ENCODE measurements at regions not wholly inside any gene's neighbourhood (a gene's known extent, or its start where the extent isn't known, plus 50 kb on each side); places are given as distances from the start of the nearest gene placed in this dataset.

- no peak for TF ChIP-seq CTCF (IDR thresholded peaks at IDR 0.05; ENCODE audit: borderline replicate concordance, control extremely low read depth, extremely low read depth, insufficient read depth, missing control alignments)
- DNase-seq (ENCODE audit: low spot score): no peak
- in situ Hi-C loops (cut with MboI; ENCODE audit: low sequenced_read_pairs, unreplicated experiment): no loop called here
Measured at GRCh38 chr2:12243381-12243780, 473.4 kb upstream of the TRIB2 start.

DNA sequence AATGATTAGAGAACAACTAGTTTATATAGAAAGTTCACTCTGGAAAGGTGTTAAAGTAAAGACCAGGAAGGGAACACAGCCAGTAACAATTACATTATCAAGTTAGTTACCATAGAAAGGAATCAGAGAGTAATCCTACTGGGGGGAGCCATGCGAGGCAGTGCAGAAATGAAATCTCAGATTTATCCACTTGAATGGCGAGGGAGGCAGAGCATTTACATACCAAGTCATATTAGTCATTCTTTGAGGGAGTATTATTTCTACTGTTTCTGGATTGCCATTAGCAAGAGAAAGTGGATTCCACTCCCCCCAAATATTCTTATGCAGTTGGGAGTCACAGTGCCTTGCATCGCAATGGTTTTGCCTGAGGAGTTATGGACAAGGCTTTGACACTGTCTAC, 472.7 kb upstream of the TRIB2 start:
- TF ChIP-seq CTCF (IDR thresholded peaks at IDR 0.05; ENCODE audit: borderline replicate concordance, control extremely low read depth, extremely low read depth, insufficient read depth, missing control alignments): no peak
- DNase-seq (ENCODE audit: low spot score): no peak

GRCh38 chr2:12251121-12251520, 465.6 kb upstream of the TRIB2 start:
- TF ChIP-seq CTCF (IDR thresholded peaks at IDR 0.05; ENCODE audit: borderline replicate concordance, control extremely low read depth, extremely low read depth, insufficient read depth, missing control alignments): no peak
- in situ Hi-C loops (cut with MboI; ENCODE audit: low sequenced_read_pairs, unreplicated experiment): no loop called here
- no peak for DNase-seq (ENCODE audit: low spot score)

More for the DNA sequence above, 472.7 kb upstream of the TRIB2 start:
- in situ Hi-C loops (cut with MboI; ENCODE audit: low sequenced_read_pairs, unreplicated experiment): no loop called here

DNA sequence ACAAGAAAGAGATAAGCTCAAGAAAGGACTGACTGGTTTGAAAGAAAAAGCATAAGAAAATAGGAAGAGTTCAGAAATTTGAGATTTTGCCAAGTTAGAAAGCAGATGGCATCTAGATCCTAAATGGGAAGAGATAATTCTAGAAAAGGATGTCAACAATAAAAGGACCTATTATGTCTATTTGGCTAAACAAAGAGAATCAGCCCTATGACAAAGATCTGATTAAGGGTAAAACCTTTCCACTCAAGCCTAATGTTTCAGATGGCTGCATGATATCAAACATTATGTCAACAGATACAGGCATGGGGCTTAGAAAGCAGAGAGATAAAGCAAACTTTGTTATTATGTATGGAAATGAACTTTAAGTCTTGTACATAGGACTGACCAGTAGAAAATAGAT, 465.0 kb upstream of the TRIB2 start:
- in situ Hi-C loops (cut with MboI; ENCODE audit: low sequenced_read_pairs, unreplicated experiment): no loop called here
- TF ChIP-seq CTCF (IDR thresholded peaks at IDR 0.05; ENCODE audit: borderline replicate concordance, control extremely low read depth, extremely low read depth, insufficient read depth, missing control alignments): no peak
- no peak for DNase-seq (ENCODE audit: low spot score)

- no peak for DNase-seq (ENCODE audit: low spot score)
- no peak for TF ChIP-seq CTCF (IDR thresholded peaks at IDR 0.05; ENCODE audit: borderline replicate concordance, control extremely low read depth, extremely low read depth, insufficient read depth, missing control alignments)
- in situ Hi-C loops (cut with MboI; ENCODE audit: low sequenced_read_pairs, unreplicated experiment): no loop called here
Measured at GRCh38 chr2:12253167-12253778, 463.5 kb upstream of the TRIB2 start.

DNA sequence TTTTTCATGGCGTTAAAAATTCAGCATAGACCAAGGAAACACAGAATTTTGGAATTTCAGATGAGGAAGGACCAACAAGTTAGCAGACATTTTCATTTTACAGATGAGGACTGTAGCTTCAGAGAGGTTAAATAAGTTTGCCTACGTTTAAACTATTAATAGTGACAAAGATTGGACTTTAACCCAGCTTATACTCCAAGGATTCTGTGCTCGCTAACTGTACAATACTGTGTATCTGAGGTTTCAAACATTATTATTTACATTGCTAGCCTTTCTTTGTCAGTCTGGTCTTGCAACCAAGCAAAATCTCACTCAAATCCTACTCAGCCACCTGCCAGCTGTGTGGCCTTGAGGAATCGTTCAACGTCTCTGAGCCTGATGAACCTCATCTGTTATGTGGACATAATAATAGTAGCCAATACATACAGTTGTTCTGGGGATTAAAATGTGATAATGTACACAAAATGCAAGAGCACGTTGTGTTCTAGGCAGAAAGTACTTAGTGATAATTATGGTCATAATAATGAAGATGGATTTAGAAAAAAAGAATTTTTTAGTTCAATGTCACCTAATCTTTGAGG, 462.4 kb upstream of the TRIB2 start:
- DNase-seq (ENCODE audit: low spot score): no peak
- TF ChIP-seq CTCF (IDR thresholded peaks at IDR 0.05; ENCODE audit: borderline replicate concordance, control extremely low read depth, extremely low read depth, insufficient read depth, missing control alignments): no peak
- in situ Hi-C loops (cut with MboI; ENCODE audit: low sequenced_read_pairs, unreplicated experiment): no loop called here

Measured in GM13976 (cell line).